ENCODE measurements at regions not wholly inside any gene's neighbourhood (a gene's known extent, or its start where the extent isn't known, plus 50 kb on each side); places are given as distances from the start of the nearest gene placed in this dataset.

DNA sequence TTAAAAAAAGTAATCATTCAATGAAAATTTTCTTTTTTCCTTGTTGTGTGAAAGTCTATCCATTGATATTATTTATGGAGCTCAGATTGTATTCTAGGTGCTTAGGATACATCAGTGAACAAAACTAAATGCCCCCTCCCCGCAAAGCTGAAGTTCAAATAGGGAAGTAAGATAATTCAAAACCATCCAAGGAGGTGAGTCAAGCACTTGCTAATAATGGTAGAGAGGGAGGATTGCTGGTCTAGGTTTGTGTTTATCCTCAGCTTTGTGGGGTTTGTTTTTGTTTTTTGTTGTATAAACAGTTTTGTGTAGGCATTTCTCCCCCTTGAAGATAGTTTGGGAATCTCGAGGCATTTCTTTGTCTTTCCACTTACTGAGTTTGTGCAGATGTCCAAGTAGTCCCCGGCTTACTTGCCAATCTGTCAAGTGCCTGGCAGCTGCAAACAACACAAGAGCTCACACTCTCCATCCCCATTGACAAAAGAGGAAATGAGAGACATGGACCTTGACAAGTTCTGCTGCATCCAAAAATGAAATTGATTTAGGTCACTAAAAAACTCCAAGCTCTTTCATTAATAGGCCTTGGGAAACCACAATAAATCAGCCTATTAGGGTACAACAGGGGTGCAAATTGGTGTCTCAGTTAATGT lies 575.8 kb upstream of the TBL1XR1 start:
- Histone ChIP-seq H3K9me3 (ENCODE audit: insufficient read depth in 2 of 2, low read depth in 1 of 2, low read length in 1 of 2) (peaks cover 0 to 2% of the 10 kb centered on the region in 2 experiments; a peak in 1 of 4 replicates), H2BK20ac (ENCODE audit: low read length) (no peak overlapping the region), H4K8ac (ENCODE audit: extremely low read depth, insufficient read depth, low read length) (no peak overlapping the region), H3K4me3 (ENCODE audit: extremely low read depth in 1 of 4, insufficient read depth in 2 of 4, low read depth in 3 of 4, low read length in 4 of 4) (no peak overlapping the region), H3K14ac (ENCODE audit: insufficient read length) (no peak overlapping the region), H4K20me1 (replicated peaks in 1 of 2; ENCODE audit: control insufficient read depth in 1 of 2, insufficient read depth in 2 of 2, low read length in 2 of 2) (no peaks in the 10 kb centered on the region), H2BK5ac (ENCODE audit: low read depth, low read length) (no peak overlapping the region), H2AFZ (ENCODE audit: low read length) (no peak overlapping the region), H3K9ac (replicated peaks in 1 of 4; ENCODE audit: extremely low read depth in 1 of 4, low read depth in 3 of 4, low read length in 3 of 4) (no peak overlapping the region), H3K56ac (replicated peaks; ENCODE audit: insufficient read length, low read depth, low read length) (no peak overlapping the region), H3K23ac (ENCODE audit: insufficient read length) (no peak overlapping the region), H2BK15ac (ENCODE audit: low read length) (no peak overlapping the region), H3K27ac (ENCODE audit: low read depth, low read length) (no peak overlapping the region), H3K4me1 (replicated peaks in 1 of 4; ENCODE audit: control insufficient read depth in 3 of 4, insufficient read depth in 4 of 4, low read length in 3 of 4) (no peaks in the 10 kb centered on the region), H4K91ac (replicated peaks; ENCODE audit: insufficient read length, low read length) (no peak overlapping the region), H3K4ac (replicated peaks; ENCODE audit: insufficient read length, low read depth, low read length) (no peak overlapping the region), H3K18ac (ENCODE audit: extremely low read depth, low read length) (no peak overlapping the region), H4K5ac (ENCODE audit: insufficient read length, low read depth, low read length) (no peak overlapping the region), H3K4me2 (ENCODE audit: insufficient read depth in 1 of 2, low read depth in 2 of 2, low read length in 2 of 2) (no peak overlapping the region), H3K79me2 (ENCODE audit: control insufficient read depth in 1 of 2, insufficient read depth in 2 of 2, low read length in 2 of 2) (no peaks in the 10 kb centered on the region), H3K27me3 (replicated peaks in 1 of 4; ENCODE audit: control insufficient read depth in 3 of 4, extremely low read depth in 1 of 4, insufficient read depth in 3 of 4, low read length in 3 of 4) (no peaks in the 10 kb centered on the region), H2BK120ac (replicated peaks; ENCODE audit: low read depth, low read length) (no peak overlapping the region), H2BK12ac (ENCODE audit: low read depth, low read length) (no peak overlapping the region), H2AK5ac (ENCODE audit: low read depth, low read length) (no peak overlapping the region), H3K79me1 (ENCODE audit: low read depth, low read length) (no peaks in the 10 kb centered on the region), H3K23me2 (ENCODE audit: low read depth, low read length) (no peaks in the 10 kb centered on the region), H3K36me3 (ENCODE audit: control insufficient read depth in 2 of 4, insufficient read depth in 4 of 4, low read length in 3 of 4) (no peaks in the 10 kb centered on the region)
- 94% methylated on average over 3 of the region's 3 CpGs; no CpG with 5 or more reads in 1 of the 2 experiments for WGBS, 2 experiments (ENCODE audit: extremely low coverage in 1 of 2, insufficient coverage in 1 of 2, insufficient read length in 1 of 2, insufficient replicate concordance in 2 of 2, low coverage in 1 of 2, low lambda C conversion rate in 2 of 2, missing lambda C conversion rate in 1 of 2)
- ChIA-PET CTCF (ENCODE audit: partially characterized antibody) (interaction anchor here (1.5 kb wide), 1 partner anchor 1259 kb away, joined by 3 read pairs; no protein-coding TSS in a partner anchor), POLR2A (ENCODE audit: partially characterized antibody) (interaction anchor here (0.7 kb wide), 1 partner anchor 629 kb away, joined by 3 read pairs; no protein-coding TSS in a partner anchor)
- no peak for FAIRE-seq
- TF ChIP-seq POU5F1 (IDR thresholded peaks at IDR 0.05; ENCODE audit: low read depth, low read length) (no peak), RAD21 (IDR thresholded peaks at IDR 0.05 in 1 of 2, conservative IDR thresholded peaks at IDR 0.05 in 1 of 2; ENCODE audit: low read depth in 2 of 2, low read length in 2 of 2) (no peak), TCF12 (IDR thresholded peaks at IDR 0.05; ENCODE audit: low read depth, low read length) (no peak), GABPA (IDR thresholded peaks at IDR 0.05; ENCODE audit: borderline replicate concordance, insufficient read depth, low read length) (no peak), EZH2 (IDR thresholded peaks at IDR 0.05; ENCODE audit: low read depth, low read length, severe bottlenecking) (no peak), CTBP2 (IDR thresholded peaks at IDR 0.05; ENCODE audit: borderline replicate concordance, insufficient read depth, insufficient read length, low read length) (no peak), EP300 (IDR thresholded peaks at IDR 0.05; ENCODE audit: borderline replicate concordance in 1 of 2, low read depth in 2 of 2, low read length in 2 of 2) (no peak), CHD1 (IDR thresholded peaks at IDR 0.05; ENCODE audit: low read depth, low read length) (no peak)
- DNase-seq (ENCODE audit: low read depth in 1 of 2, low spot score in 2 of 2) = no peak
